AG10803 (cell line): ENCODE measurements at regions not wholly inside any gene's neighbourhood (a gene's known extent, or its start where the extent isn't known, plus 50 kb on each side); places are given as distances from the start of the nearest gene placed in this dataset.

Experiments used
- DNase-seq: peaks from one replicate; pipeline ENCODE4 v3.0.0; 2010; ENCODE audit warnings: low read depth
- H3K4me3 ChIP-seq: 2 replicates; pipeline ENCODE4 v1.5.1; 2011; ENCODE audit warnings: mild to moderate bottlenecking, low read length, control low read depth
- CTCF ChIP-seq: conservative IDR thresholded peaks from 2 replicates; pipeline ENCODE4 v1.5.1; 2011; ENCODE audit warnings: mild to moderate bottlenecking, low read length, control low read depth, inconsistent platforms

GRCh38 chr14:66056268-66056907 is 429.8 kb upstream of the CCDC196 start:
- no peak for DNase-seq
- H3K4me3 ChIP-seq, result no peak overlapping the region
- no peak for TF ChIP-seq CTCF

- DNase-seq, result no peak
- no peak overlapping the region for H3K4me3 ChIP-seq
- no peak for TF ChIP-seq CTCF
Measured at GRCh38 chr14:66056926-66057552, 429.1 kb upstream of the CCDC196 start.

GRCh38 chr14:66065188-66065587 is 421.0 kb upstream of the CCDC196 start:
- DNase-seq, result no peak
- no peak overlapping the region for H3K4me3 ChIP-seq
- TF ChIP-seq CTCF, result no peak

GRCh38 chr14:66066981-66067776 is 419.0 kb upstream of the CCDC196 start:
- peak; percentile 60 for DNase-seq
- TF ChIP-seq CTCF, result no peak
- H3K4me3 ChIP-seq, result no peak overlapping the region

GRCh38 chr14:66069036-66069435 is 417.1 kb upstream of the CCDC196 start:
- peak; percentile 44 for DNase-seq
- TF ChIP-seq CTCF, result no peak; the same call in 1 of the 2 replicates
- H3K4me3 ChIP-seq, result no peak overlapping the region

GRCh38 chr14:66069830-66070541 is 416.2 kb upstream of the CCDC196 start:
- no peak for TF ChIP-seq CTCF
- H3K4me3 ChIP-seq, result no peak overlapping the region
- no peak for DNase-seq
